SU-DHL-6 (cell line): ENCODE measurements at regions not wholly inside any gene's neighbourhood (a gene's known extent, or its start where the extent isn't known, plus 50 kb on each side); places are given as distances from the start of the nearest gene placed in this dataset.

Experiments
- EZH2phosphoT487 ChIP-seq: fragments of 200-600 bp; sonication (generic), shearing (Covaris generic); conservative IDR thresholded peaks from 2 replicates; pipeline ENCODE4 v1.6.1; 2018; ENCODE audit warnings: mild to moderate bottlenecking, antibody characterized with exemption, low read length, moderate library complexity, mixed read lengths
- TF ChIP-seq, protein P1 (sequence below): fragments of 200-600 bp; sonication (generic); IDR thresholded peaks from one replicate; pipeline ENCODE4 v1.5.1; 2017; ENCODE audit warnings: antibody characterized with exemption, mild to moderate bottlenecking, low read length, moderate library complexity; ENCODE audit not compliant: insufficient read depth, poor library complexity, severe bottlenecking

DNA sequence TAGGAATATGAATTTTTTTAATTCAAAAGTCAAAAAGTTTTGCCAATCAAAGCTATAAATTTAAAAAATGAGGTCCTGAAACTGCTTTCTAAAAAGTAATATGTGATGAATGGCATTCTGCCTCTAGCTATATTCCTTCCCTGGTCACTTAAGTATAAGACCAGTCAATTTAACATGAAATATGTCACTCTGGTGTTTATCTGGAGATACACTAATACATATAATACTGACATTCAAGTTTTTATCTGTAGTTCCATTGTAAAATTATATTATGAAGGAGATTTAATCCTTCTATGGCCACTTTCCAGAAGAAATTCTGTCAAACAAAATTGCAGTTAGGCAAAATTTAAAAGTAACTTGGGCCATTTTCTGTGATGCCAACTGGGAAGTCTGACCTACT is 236.8 kb downstream of the CNTN3 start:
- TF ChIP-seq, protein P1, sequence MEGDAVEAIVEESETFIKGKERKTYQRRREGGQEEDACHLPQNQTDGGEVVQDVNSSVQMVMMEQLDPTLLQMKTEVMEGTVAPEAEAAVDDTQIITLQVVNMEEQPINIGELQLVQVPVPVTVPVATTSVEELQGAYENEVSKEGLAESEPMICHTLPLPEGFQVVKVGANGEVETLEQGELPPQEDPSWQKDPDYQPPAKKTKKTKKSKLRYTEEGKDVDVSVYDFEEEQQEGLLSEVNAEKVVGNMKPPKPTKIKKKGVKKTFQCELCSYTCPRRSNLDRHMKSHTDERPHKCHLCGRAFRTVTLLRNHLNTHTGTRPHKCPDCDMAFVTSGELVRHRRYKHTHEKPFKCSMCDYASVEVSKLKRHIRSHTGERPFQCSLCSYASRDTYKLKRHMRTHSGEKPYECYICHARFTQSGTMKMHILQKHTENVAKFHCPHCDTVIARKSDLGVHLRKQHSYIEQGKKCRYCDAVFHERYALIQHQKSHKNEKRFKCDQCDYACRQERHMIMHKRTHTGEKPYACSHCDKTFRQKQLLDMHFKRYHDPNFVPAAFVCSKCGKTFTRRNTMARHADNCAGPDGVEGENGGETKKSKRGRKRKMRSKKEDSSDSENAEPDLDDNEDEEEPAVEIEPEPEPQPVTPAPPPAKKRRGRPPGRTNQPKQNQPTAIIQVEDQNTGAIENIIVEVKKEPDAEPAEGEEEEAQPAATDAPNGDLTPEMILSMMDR: no peak
- no peak for TF ChIP-seq EZH2phosphoT487
